PC-3 (cell line): ENCODE measurements at regions not wholly inside any gene's neighbourhood (a gene's known extent, or its start where the extent isn't known, plus 50 kb on each side); places are given as distances from the start of the nearest gene placed in this dataset.

Experiments used
- ATAC-seq: fragments of 200-7000 bp; cut with Tn5 transposase; 2 replicates; pipeline ENCODE4 v1.9.1; 2020; ENCODE audit warnings: mild to moderate bottlenecking, moderate library complexity
- BruUV-seq: library from RNA; stranded (reverse); fragments of 400-500 nt; replicated peaks from 2 replicates; lab custom pipeline; 2021; lab: Mats Ljungman, UMichigan
- CTCF ChIA-PET: fragments of 300-600 bp; sonication (Branson Sonifier 250); formaldehyde crosslinking; loops from one replicate; lab custom pipeline; 2022; ENCODE audit warnings: antibody characterized with exemption; lab: Charles Lee
- POLR2A ChIA-PET: fragments of 300-600 bp; sonication (Branson Sonifier 250); formaldehyde crosslinking; loops from one replicate; lab custom pipeline; 2022; ENCODE audit warnings: antibody characterized with exemption; ENCODE audit not compliant: unreplicated experiment; lab: Charles Lee
- DNase-seq: peaks from one replicate; pipeline ENCODE4 v3.0.0-alpha.2; 2015
- H2AFZ ChIP-seq: fragments of 300-600 bp; sonication (generic); 2 replicates; pipeline ENCODE4 v1.6.0; 2016; ENCODE audit warnings: antibody characterized with exemption, low read length
- H3F3A ChIP-seq: fragments of 300-600 bp; sonication (generic); one replicate; pipeline ENCODE4 v1.6.0; 2017; ENCODE audit warnings: antibody characterized with exemption, low read length, control low read depth, mild to moderate bottlenecking; ENCODE audit not compliant: unreplicated experiment
- H3K27ac ChIP-seq: fragments of 300-600 bp; sonication (generic); 2 replicates; pipeline ENCODE4 v1.5.1; 2016; ENCODE audit warnings: mild to moderate bottlenecking, low read length
- H3K27me3 ChIP-seq: fragments of 300-600 bp; sonication (generic); 2 replicates; pipeline ENCODE4 v1.6.1; 2016; ENCODE audit warnings: low read length, mixed read lengths
- H3K36me3 ChIP-seq: fragments of 300-600 bp; sonication (generic); 2 replicates; pipeline ENCODE4 v1.6.1; 2016; ENCODE audit warnings: low read depth, mixed run types, low read length, mixed read lengths
- H3K4me1 ChIP-seq: fragments of 300-600 bp; sonication (generic); 2 replicates; pipeline ENCODE4 v1.5.1; 2016; ENCODE audit warnings: low read length; ENCODE audit not compliant: insufficient read depth
- H3K4me2 ChIP-seq: fragments of 300-600 bp; sonication (generic); 2 replicates; pipeline ENCODE4 v1.6.0; 2016; ENCODE audit warnings: low read length
- H3K4me3 ChIP-seq: fragments of 300-600 bp; sonication (generic); 2 replicates; pipeline ENCODE4 v1.5.1; 2016; ENCODE audit warnings: mild to moderate bottlenecking, low read length, mixed read lengths
- H3K79me2 ChIP-seq: fragments of 300-600 bp; sonication (generic); 2 replicates; pipeline ENCODE4 v1.6.1; 2017; ENCODE audit warnings: low read length, mixed read lengths
- H3K9ac ChIP-seq: fragments of 300-600 bp; sonication (generic); 2 replicates; pipeline ENCODE4 v1.6.0; 2016; ENCODE audit warnings: mild to moderate bottlenecking, low read length
- H3K9me2 ChIP-seq: fragments of 300-600 bp; sonication (generic); replicated peaks from 2 replicates; pipeline ENCODE4 v1.6.1; 2016; ENCODE audit warnings: mixed run types, low read length, mixed read lengths
- H3K9me3 ChIP-seq: fragments of 300-600 bp; sonication (generic); 2 replicates; pipeline ENCODE4 v1.6.1; 2016; ENCODE audit warnings: low read length, mixed read lengths
- H4K20me1 ChIP-seq: fragments of 300-600 bp; sonication (generic); 2 replicates; pipeline ENCODE4 v1.6.1; 2016; ENCODE audit warnings: low read length, mixed read lengths
- EZH2 ChIP-seq: fragments of 300-600 bp; sonication (generic); IDR thresholded peaks from one replicate; pipeline ENCODE4 v1.6.1; 2017; ENCODE audit warnings: antibody characterized with exemption, mild to moderate bottlenecking, low read length; ENCODE audit not compliant: unreplicated experiment
- EZH2phosphoT487 ChIP-seq: fragments of 300-600 bp; sonication (generic); IDR thresholded peaks from 2 replicates; pipeline ENCODE4 v1.6.1; 2018; ENCODE audit warnings: mild to moderate bottlenecking, antibody characterized with exemption, low read length, borderline replicate concordance
- intact Hi-C: fragments of 100-400 bp; cut with micrococcal nuclease; formaldehyde crosslinking; loops from 2 replicates; pipeline ENCODE4 v1.9.0; 2023
- TF ChIP-seq, protein P1 (sequence below): fragments of 300-600 bp; sonication (generic); conservative IDR thresholded peaks from 2 replicates; pipeline ENCODE4 v1.5.1; 2017; ENCODE audit warnings: antibody characterized with exemption, low read depth, mild to moderate bottlenecking, low read length

GRCh38 chr5:165448753-165449152, 1943.3 kb downstream of the MAT2B start:
- H3K9ac ChIP-seq: no peak overlapping the region
- CTCF ChIA-PET: no interaction called here
- no peaks in the 10 kb centered on the region for H4K20me1 ChIP-seq
- POLR2A ChIA-PET: no interaction called here
- no peak overlapping the region for H3K4me3 ChIP-seq
- H3K9me2 ChIP-seq: no peaks in the 10 kb centered on the region
- H3K4me2 ChIP-seq: no peak overlapping the region
- H3F3A ChIP-seq: no peaks in the 10 kb centered on the region
- H3K36me3 ChIP-seq: no peaks in the 10 kb centered on the region
- intact Hi-C loops: no loop called here
- TF ChIP-seq EZH2 (no peak), EZH2phosphoT487 (no peak)
- TF ChIP-seq, protein P1, sequence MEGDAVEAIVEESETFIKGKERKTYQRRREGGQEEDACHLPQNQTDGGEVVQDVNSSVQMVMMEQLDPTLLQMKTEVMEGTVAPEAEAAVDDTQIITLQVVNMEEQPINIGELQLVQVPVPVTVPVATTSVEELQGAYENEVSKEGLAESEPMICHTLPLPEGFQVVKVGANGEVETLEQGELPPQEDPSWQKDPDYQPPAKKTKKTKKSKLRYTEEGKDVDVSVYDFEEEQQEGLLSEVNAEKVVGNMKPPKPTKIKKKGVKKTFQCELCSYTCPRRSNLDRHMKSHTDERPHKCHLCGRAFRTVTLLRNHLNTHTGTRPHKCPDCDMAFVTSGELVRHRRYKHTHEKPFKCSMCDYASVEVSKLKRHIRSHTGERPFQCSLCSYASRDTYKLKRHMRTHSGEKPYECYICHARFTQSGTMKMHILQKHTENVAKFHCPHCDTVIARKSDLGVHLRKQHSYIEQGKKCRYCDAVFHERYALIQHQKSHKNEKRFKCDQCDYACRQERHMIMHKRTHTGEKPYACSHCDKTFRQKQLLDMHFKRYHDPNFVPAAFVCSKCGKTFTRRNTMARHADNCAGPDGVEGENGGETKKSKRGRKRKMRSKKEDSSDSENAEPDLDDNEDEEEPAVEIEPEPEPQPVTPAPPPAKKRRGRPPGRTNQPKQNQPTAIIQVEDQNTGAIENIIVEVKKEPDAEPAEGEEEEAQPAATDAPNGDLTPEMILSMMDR: no peak
- DNase-seq (no peak), ATAC-seq (no peak)
- H3K9me3 ChIP-seq: no peaks in the 10 kb centered on the region
- BruUV-seq: no TSS peak
- no peaks in the 10 kb centered on the region for H3K79me2 ChIP-seq
- H3K27me3 ChIP-seq: no peaks in the 10 kb centered on the region
- no peaks in the 10 kb centered on the region for H3K4me1 ChIP-seq
- no peak overlapping the region for H2AFZ ChIP-seq
- no peak overlapping the region for H3K27ac ChIP-seq

DNA sequence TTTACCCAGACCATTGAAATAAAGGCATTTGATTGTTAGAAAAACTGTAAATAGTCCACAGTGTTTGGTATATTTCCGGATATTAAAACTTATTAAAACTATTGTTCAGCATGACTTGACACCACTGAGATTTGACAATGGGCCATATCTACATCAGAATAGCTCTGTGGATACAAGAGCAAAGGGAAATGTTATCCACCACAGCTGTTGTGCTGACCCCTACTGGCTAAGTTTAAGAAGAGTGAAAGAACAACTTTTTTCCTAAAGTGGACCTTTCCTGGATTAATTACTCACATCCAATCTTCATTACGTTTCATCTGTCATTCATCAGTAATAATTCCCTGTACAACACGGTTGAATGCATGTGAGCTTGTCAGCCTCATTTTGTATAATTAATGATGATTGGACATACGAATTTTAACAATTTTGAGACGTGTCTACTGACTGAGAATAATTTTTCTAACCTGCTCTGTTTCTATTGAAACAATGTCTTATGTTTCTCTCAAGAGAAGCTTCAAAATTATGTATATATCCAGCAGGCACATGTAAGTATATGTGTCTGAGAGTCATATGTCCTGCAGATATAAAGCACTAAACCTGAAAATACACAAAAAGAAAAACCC, 1952.6 kb downstream of the MAT2B start:
- no peak overlapping the region for H3K27ac ChIP-seq
- TF ChIP-seq, protein P1: peak; percentile 51
- TF ChIP-seq EZH2phosphoT487 (no peak), EZH2 (no peak)
- H3K9me3 ChIP-seq: no peaks in the 10 kb centered on the region
- H3K27me3 ChIP-seq: no peaks in the 10 kb centered on the region
- no peaks in the 10 kb centered on the region for H4K20me1 ChIP-seq
- POLR2A ChIA-PET: no interaction called here
- no peaks in the 10 kb centered on the region for H3K36me3 ChIP-seq
- no peaks in the 10 kb centered on the region for H3K9me2 ChIP-seq
- CTCF ChIA-PET: interaction anchor here (0.5 kb wide), 1 partner anchor 195 kb away, joined by 3 read pairs; no protein-coding TSS in a partner anchor
- DNase-seq (peak; percentile 29), ATAC-seq (peak; percentile 27)
- H3K4me3 ChIP-seq: no peak overlapping the region
- H3K9ac ChIP-seq: no peak overlapping the region
- H2AFZ ChIP-seq: no peak overlapping the region
- H3K79me2 ChIP-seq: no peaks in the 10 kb centered on the region
- H3F3A ChIP-seq: no peaks in the 10 kb centered on the region
- no TSS peak for BruUV-seq
- intact Hi-C loops: loop anchor here (5.0 to 10.0 kb wide), 3 partner anchors 133 to 503 kb away; no protein-coding TSS in a partner anchor
- H3K4me2 ChIP-seq: no peak overlapping the region
- no peaks in the 10 kb centered on the region for H3K4me1 ChIP-seq

DNA sequence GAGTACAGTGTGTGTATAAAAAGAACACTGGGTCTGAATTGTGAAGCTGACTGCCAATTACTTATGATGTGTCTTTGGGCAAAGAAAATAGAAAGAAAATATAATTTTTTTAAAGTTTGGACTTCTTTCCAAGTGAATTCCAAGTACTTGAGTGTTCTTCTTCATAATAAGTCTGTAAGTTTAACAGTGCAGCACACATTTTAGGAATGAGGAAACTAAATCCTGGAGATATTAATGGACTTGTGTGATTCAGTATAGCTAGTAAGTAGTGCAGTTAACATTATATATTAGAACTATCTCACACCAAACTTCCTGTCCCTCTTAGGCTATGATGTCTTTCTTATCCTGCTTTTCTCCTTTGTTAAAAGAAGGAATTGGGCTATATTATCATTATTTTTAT, 1953.8 kb downstream of the MAT2B start:
- no peak for DNase-seq
- BruUV-seq: no TSS peak
- Histone ChIP-seq H3K79me2 (no peaks in the 10 kb centered on the region), H3K4me2 (no peak overlapping the region), H3K9me3 (no peaks in the 10 kb centered on the region), H3K9ac (no peak overlapping the region), H3K4me1 (no peaks in the 10 kb centered on the region), H3K9me2 (no peaks in the 10 kb centered on the region), H3K27ac (no peak overlapping the region), H3F3A (no peaks in the 10 kb centered on the region), H3K36me3 (no peaks in the 10 kb centered on the region), H4K20me1 (no peaks in the 10 kb centered on the region), H3K27me3 (no peaks in the 10 kb centered on the region), H2AFZ (no peak overlapping the region), H3K4me3 (no peak overlapping the region)
- ATAC-seq: no peak
- TF ChIP-seq, protein P1: no peak
- TF ChIP-seq EZH2 (no peak), EZH2phosphoT487 (no peak)
- ChIA-PET CTCF (no interaction called here), POLR2A (no interaction called here)
- intact Hi-C loops: loop anchor here (5.0 to 10.0 kb wide), 3 partner anchors 134 to 504 kb away; no protein-coding TSS in a partner anchor
